ENCODE measurements at regions not wholly inside any gene's neighbourhood (a gene's known extent, or its start where the extent isn't known, plus 50 kb on each side); places are given as distances from the start of the nearest gene placed in this dataset.

DNA sequence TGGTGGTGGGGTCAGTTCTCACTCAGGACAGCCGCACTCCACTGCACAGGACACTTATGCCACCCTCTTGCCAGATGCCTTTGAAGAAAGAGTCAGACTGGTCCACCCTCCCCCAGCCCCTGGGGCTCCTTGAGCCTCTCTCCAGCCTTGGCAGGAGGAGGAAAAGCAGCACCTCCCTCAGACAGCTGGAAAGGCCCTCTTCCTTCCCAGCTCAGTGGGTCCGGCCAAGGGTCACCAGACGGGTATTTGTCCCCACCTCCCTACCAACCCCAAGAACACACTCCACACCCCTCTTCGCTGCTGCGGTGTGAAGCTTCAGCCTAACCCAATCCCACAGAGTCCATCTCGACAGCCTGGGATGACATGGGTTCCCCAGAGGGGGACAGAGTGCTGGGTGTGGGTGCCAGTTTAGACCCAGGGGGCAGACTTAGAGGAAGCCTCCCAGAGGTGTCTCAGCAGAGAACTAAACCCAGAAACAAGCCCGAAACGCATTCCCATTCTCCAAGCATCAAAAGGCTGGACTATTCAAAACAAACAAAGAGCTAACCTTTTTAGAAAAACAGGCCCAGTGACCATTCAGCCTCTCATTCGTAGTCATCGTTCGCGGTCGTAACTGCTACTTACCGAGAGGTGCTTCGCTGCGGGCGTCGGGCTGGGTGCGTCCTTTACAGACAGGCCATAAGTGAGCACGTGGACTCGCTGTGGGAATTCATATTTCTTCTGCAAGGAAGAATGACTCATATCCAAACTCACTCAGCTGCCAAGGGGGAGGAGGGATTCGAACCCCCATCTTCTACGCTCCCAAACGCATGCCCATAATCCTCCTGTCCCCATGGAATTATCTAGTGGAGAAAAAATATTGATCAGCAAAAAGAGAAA is 57.5 kb upstream of the ANO1 start:
- TF ChIP-seq, protein P1, sequence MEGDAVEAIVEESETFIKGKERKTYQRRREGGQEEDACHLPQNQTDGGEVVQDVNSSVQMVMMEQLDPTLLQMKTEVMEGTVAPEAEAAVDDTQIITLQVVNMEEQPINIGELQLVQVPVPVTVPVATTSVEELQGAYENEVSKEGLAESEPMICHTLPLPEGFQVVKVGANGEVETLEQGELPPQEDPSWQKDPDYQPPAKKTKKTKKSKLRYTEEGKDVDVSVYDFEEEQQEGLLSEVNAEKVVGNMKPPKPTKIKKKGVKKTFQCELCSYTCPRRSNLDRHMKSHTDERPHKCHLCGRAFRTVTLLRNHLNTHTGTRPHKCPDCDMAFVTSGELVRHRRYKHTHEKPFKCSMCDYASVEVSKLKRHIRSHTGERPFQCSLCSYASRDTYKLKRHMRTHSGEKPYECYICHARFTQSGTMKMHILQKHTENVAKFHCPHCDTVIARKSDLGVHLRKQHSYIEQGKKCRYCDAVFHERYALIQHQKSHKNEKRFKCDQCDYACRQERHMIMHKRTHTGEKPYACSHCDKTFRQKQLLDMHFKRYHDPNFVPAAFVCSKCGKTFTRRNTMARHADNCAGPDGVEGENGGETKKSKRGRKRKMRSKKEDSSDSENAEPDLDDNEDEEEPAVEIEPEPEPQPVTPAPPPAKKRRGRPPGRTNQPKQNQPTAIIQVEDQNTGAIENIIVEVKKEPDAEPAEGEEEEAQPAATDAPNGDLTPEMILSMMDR (IDR thresholded peaks at IDR 0.05 in 8 of 11, conservative IDR thresholded peaks at IDR 0.05 in 3 of 11): no peak
- TF ChIP-seq POLR2AphosphoS5 (IDR thresholded peaks at IDR 0.05) (no peak), POLR2A (IDR thresholded peaks at IDR 0.05) (no peak)

Measured in spleen (tissue), 7 donors.